A673 (cell line): ENCODE measurements at regions not wholly inside any gene's neighbourhood (a gene's known extent, or its start where the extent isn't known, plus 50 kb on each side); places are given as distances from the start of the nearest gene placed in this dataset.

Source experiments
- BruUV-seq: library from RNA; stranded (reverse); fragments of 400-500 nt; replicated peaks from 2 replicates; lab custom pipeline; 2021; lab: Mats Ljungman, UMichigan
- CTCF ChIA-PET: fragments of 300-600 bp; sonication (Branson Sonifier 250); formaldehyde crosslinking; loops from one replicate; lab custom pipeline; 2022; ENCODE audit warnings: antibody characterized with exemption; lab: Charles Lee
- POLR2A ChIA-PET: fragments of 300-600 bp; sonication (Branson Sonifier 250); formaldehyde crosslinking; loops from one replicate; lab custom pipeline; 2022; ENCODE audit warnings: antibody characterized with exemption; ENCODE audit not compliant: low non-redundant PET; lab: Charles Lee
- DNase-seq: peaks from one replicate; pipeline ENCODE4 v3.0.0-alpha.2; 2015; ENCODE audit warnings: low spot score
- H3K27ac ChIP-seq: fragments of 200-600 bp; sonication (generic); 2 replicates; pipeline ENCODE4 v1.5.1; 2016; ENCODE audit warnings: mixed run types, low read depth, mild to moderate bottlenecking, mixed read lengths, antibody characterized with exemption, low read length; ENCODE audit not compliant: poor library complexity, severe bottlenecking
- H3K27me3 ChIP-seq: fragments of 200-600 bp; sonication (generic); replicated peaks from 2 replicates; pipeline ENCODE4 v1.6.1; 2017; ENCODE audit warnings: mixed run types, low read depth, mild to moderate bottlenecking, mixed read lengths, antibody characterized with exemption, low read length; ENCODE audit not compliant: insufficient read depth, poor library complexity
- H3K36me3 ChIP-seq: fragments of 200-600 bp; sonication (generic); 2 replicates; pipeline ENCODE4 v1.6.1; 2016; ENCODE audit warnings: mixed run types, mild to moderate bottlenecking, mixed read lengths, antibody characterized with exemption, low read length; ENCODE audit not compliant: insufficient read depth, poor library complexity, severe bottlenecking
- H3K4me1 ChIP-seq: fragments of 200-600 bp; sonication (generic); 2 replicates; pipeline ENCODE4 v1.6.1; 2017; ENCODE audit warnings: mixed run types, mild to moderate bottlenecking, mixed read lengths, antibody characterized with exemption, low read length; ENCODE audit not compliant: insufficient read depth, poor library complexity, severe bottlenecking
- H3K4me3 ChIP-seq: fragments of 200-600 bp; sonication (generic); 2 replicates; pipeline ENCODE4 v1.5.1; 2016; ENCODE audit warnings: low read depth, mixed run types, mild to moderate bottlenecking, mixed read lengths, low read length; ENCODE audit not compliant: poor library complexity, severe bottlenecking
- H3K9me3 ChIP-seq: fragments of 200-600 bp; sonication (generic); 2 replicates; pipeline ENCODE4 v1.6.1; 2016; ENCODE audit warnings: mixed run types, low read depth, mild to moderate bottlenecking, mixed read lengths, antibody characterized with exemption, low read length; ENCODE audit not compliant: poor library complexity, severe bottlenecking
- EZH2 ChIP-seq: fragments of 200-600 bp; sonication (generic); IDR thresholded peaks from 2 replicates; pipeline ENCODE4 v1.6.1; 2017; ENCODE audit warnings: borderline replicate concordance, low read depth, mild to moderate bottlenecking, mixed read lengths, antibody characterized with exemption, low read length; ENCODE audit not compliant: poor library complexity, severe bottlenecking
- intact Hi-C: fragments of 100-400 bp; cut with micrococcal nuclease; formaldehyde crosslinking; loops from one replicate; pipeline ENCODE4 v1.10.0; 2022; ENCODE audit not compliant: unreplicated experiment
- TF ChIP-seq, protein P1 (sequence below): fragments of 300-800, 200-600 bp; sonication (generic); conservative IDR thresholded peaks from 2 replicates; pipeline ENCODE4 v1.5.1; 2017; ENCODE audit warnings: low read depth, mild to moderate bottlenecking, antibody characterized with exemption, low read length, moderate library complexity, mixed read lengths

GRCh38 chr2:79359419-79359818 lies 153.4 kb upstream of the CTNNA2 start:
- H3K27me3 ChIP-seq: no peaks in the 10 kb centered on the region
- H3K36me3 ChIP-seq: no peaks in the 10 kb centered on the region
- intact Hi-C loops: no loop called here
- H3K4me1 ChIP-seq: no peaks in the 10 kb centered on the region
- no peak overlapping the region for H3K4me3 ChIP-seq
- ChIA-PET CTCF (no interaction called here), POLR2A (no interaction called here)
- no peak for TF ChIP-seq EZH2
- TF ChIP-seq, protein P1, sequence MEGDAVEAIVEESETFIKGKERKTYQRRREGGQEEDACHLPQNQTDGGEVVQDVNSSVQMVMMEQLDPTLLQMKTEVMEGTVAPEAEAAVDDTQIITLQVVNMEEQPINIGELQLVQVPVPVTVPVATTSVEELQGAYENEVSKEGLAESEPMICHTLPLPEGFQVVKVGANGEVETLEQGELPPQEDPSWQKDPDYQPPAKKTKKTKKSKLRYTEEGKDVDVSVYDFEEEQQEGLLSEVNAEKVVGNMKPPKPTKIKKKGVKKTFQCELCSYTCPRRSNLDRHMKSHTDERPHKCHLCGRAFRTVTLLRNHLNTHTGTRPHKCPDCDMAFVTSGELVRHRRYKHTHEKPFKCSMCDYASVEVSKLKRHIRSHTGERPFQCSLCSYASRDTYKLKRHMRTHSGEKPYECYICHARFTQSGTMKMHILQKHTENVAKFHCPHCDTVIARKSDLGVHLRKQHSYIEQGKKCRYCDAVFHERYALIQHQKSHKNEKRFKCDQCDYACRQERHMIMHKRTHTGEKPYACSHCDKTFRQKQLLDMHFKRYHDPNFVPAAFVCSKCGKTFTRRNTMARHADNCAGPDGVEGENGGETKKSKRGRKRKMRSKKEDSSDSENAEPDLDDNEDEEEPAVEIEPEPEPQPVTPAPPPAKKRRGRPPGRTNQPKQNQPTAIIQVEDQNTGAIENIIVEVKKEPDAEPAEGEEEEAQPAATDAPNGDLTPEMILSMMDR: no peak
- no peak for DNase-seq
- no peaks in the 10 kb centered on the region for H3K9me3 ChIP-seq
- no TSS peak for BruUV-seq
- H3K27ac ChIP-seq: no peak overlapping the region

DNA sequence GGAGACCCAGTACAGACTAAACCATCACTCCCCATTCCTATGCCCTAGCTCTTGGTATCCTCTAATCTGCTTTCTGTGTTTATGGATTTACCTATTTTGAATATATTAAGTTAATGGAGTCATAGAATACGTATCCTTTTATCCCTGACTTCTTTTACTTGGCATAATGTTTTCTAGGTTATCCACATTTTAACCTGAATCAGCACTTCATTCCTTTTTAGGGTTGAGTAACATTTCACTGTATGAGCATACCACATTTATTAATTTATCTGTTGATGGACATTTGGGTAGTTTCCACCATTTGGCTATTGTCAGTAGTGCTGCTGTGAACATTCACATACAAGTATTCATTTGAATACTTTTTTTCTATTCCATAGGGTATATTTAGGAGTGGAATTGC lies 157.3 kb upstream of the CTNNA2 start:
- no peaks in the 10 kb centered on the region for H3K4me1 ChIP-seq
- ChIA-PET POLR2A (no interaction called here), CTCF (no interaction called here)
- H3K27me3 ChIP-seq: no peaks in the 10 kb centered on the region
- H3K36me3 ChIP-seq: no peaks in the 10 kb centered on the region
- no peak for TF ChIP-seq EZH2
- TF ChIP-seq, protein P1: no peak
- intact Hi-C loops: no loop called here
- no TSS peak for BruUV-seq
- H3K4me3 ChIP-seq: no peak overlapping the region
- peaks cover 7% of the 10 kb centered on the region for H3K9me3 ChIP-seq
- no peak overlapping the region for H3K27ac ChIP-seq
- DNase-seq: no peak

- Histone ChIP-seq H3K9me3 (no peaks in the 10 kb centered on the region), H3K27me3 (peaks cover 6% of the 10 kb centered on the region), H3K36me3 (no peaks in the 10 kb centered on the region), H3K4me3 (no peak overlapping the region), H3K27ac (no peak overlapping the region), H3K4me1 (no peaks in the 10 kb centered on the region)
- POLR2A ChIA-PET: no interaction called here
- BruUV-seq: no TSS peak
- CTCF ChIA-PET: no interaction called here
- intact Hi-C loops: no loop called here
- DNase-seq: no peak
- no peak for TF ChIP-seq EZH2
Observed at GRCh38 chr2:79327460-79327859, 167.9 kb upstream of the REG3A start.

DNA sequence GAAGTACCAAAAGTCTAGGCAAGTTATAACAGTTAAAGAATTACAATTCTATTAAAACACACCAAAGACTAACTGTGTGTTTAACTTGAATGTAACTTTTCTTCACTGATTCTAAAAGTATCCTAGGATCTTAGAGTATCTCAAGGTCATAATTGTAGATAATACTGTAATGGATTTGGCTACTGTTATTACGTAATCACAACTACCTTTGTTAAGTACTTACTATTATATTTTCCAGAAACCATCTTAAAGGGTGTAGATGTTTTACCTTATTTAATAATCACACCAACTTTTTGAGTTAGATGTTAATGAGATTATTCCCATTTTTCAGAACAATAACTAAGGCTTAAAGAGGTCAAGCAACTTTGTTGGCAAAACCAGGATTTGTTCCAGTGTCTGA lies 161.3 kb upstream of the REG3A start:
- intact Hi-C loops: no loop called here
- Histone ChIP-seq H3K4me3 (no peak overlapping the region), H3K27ac (no peak overlapping the region), H3K27me3 (peaks cover 5% of the 10 kb centered on the region), H3K9me3 (no peaks in the 10 kb centered on the region), H3K36me3 (no peaks in the 10 kb centered on the region), H3K4me1 (no peaks in the 10 kb centered on the region)
- TF ChIP-seq EZH2: no peak
- TF ChIP-seq, protein P1: no peak
- ChIA-PET POLR2A (no interaction called here), CTCF (no interaction called here)
- BruUV-seq: no TSS peak
- DNase-seq: no peak
